OCI-LY3 (cell line): ENCODE measurements at regions not wholly inside any gene's neighbourhood (a gene's known extent, or its start where the extent isn't known, plus 50 kb on each side); places are given as distances from the start of the nearest gene placed in this dataset.

Experiments used
- H2AFZ ChIP-seq: fragments of 200-600, 300-600 bp; shearing (Covaris generic); 2 replicates; pipeline ENCODE4 v1.6.0; 2014; ENCODE audit warnings: antibody characterized with exemption, low read depth, low read length
- H3K27ac ChIP-seq: fragments of 200-600, 300-600 bp; sonication (generic); 2 replicates; pipeline ENCODE4 v1.5.1; 2014; ENCODE audit warnings: mild to moderate bottlenecking, low read length, moderate library complexity, mixed read lengths
- H3K27me3 ChIP-seq: fragments of 200-600, 300-600 bp; sonication (generic); 2 replicates; pipeline ENCODE4 v1.6.1; 2014; ENCODE audit warnings: low read depth, low read length, mixed read lengths
- H3K36me3 ChIP-seq: fragments of 200-600, 300-600 bp; sonication (generic); replicated peaks from 2 replicates; pipeline ENCODE3; 2014; ENCODE audit warnings: low read depth, low read length, mixed read lengths
- H3K4me1 ChIP-seq: fragments of 300-600, 200-600 bp; sonication (generic); 2 replicates; pipeline ENCODE4 v1.6.1; 2014; ENCODE audit warnings: low read length, mixed read lengths
- H3K4me2 ChIP-seq: fragments of 200-600, 300-600 bp; sonication (generic); 2 replicates; pipeline ENCODE4 v1.6.1; 2014; ENCODE audit warnings: low read length, mixed read lengths
- H3K4me3 ChIP-seq: fragments of 300-600, 200-600 bp; sonication (generic); 2 replicates; pipeline ENCODE4 v1.5.1; 2014; ENCODE audit warnings: antibody characterized with exemption, mild to moderate bottlenecking, low read length, moderate library complexity
- H3K79me2 ChIP-seq: fragments of 300-600, 200-600 bp; shearing (Covaris generic); 2 replicates; pipeline ENCODE4 v1.6.1; 2014; ENCODE audit warnings: mild to moderate bottlenecking, low read length, mixed read lengths
- H3K9ac ChIP-seq: fragments of 300-600, 200-600 bp; shearing (Covaris generic); 2 replicates; pipeline ENCODE4 v1.6.0; 2014; ENCODE audit warnings: mild to moderate bottlenecking, low read length, moderate library complexity
- H3K9me3 ChIP-seq: fragments of 200-600, 300-600 bp; shearing (Covaris generic); 2 replicates; pipeline ENCODE4 v1.6.1; 2014; ENCODE audit warnings: low read length, mixed read lengths; ENCODE audit not compliant: insufficient read depth
- H4K20me1 ChIP-seq: fragments of 200-600, 300-600 bp; sonication (generic); 2 replicates; pipeline ENCODE4 v1.6.1; 2016; ENCODE audit warnings: low read length, mixed read lengths; ENCODE audit not compliant: insufficient read depth
- EZH2phosphoT487 ChIP-seq: fragments of 200-600 bp; shearing (Covaris generic); IDR thresholded peaks from 2 replicates; pipeline ENCODE4 v1.6.1; 2018; ENCODE audit warnings: antibody characterized with exemption, mixed run types, low read depth
- TF ChIP-seq, protein P1 (sequence below): fragments of 200-600, 300-600 bp; sonication (generic); IDR thresholded peaks from 2 replicates; pipeline ENCODE4 v1.5.1; 2014; ENCODE audit warnings: antibody characterized with exemption, low read length, low read depth

DNA sequence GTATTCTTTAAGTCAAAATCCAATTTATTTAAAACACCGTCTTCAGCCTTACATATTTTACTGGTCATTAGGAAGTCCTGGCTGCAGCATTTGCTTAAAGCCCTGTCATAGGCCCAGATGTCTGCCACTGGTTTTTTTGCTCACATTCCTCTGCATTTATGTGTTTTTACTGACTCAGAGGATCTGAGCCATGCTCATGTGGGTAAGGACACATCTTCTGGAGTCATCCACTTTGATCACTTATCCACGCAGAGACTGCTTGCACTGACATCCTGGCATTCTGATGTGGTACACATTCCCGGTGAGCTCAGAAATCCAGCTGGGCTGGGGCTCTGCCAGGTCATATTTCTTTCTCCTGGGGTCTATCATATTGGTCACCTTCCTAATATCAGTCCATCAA lies 531.7 kb upstream of the ARGLU1 start:
- no peaks in the 10 kb centered on the region for H3K79me2 ChIP-seq
- TF ChIP-seq EZH2phosphoT487: no peak
- TF ChIP-seq, protein P1, sequence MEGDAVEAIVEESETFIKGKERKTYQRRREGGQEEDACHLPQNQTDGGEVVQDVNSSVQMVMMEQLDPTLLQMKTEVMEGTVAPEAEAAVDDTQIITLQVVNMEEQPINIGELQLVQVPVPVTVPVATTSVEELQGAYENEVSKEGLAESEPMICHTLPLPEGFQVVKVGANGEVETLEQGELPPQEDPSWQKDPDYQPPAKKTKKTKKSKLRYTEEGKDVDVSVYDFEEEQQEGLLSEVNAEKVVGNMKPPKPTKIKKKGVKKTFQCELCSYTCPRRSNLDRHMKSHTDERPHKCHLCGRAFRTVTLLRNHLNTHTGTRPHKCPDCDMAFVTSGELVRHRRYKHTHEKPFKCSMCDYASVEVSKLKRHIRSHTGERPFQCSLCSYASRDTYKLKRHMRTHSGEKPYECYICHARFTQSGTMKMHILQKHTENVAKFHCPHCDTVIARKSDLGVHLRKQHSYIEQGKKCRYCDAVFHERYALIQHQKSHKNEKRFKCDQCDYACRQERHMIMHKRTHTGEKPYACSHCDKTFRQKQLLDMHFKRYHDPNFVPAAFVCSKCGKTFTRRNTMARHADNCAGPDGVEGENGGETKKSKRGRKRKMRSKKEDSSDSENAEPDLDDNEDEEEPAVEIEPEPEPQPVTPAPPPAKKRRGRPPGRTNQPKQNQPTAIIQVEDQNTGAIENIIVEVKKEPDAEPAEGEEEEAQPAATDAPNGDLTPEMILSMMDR: no peak
- H4K20me1 ChIP-seq: no peaks in the 10 kb centered on the region
- no peak overlapping the region for H3K9ac ChIP-seq
- no peak overlapping the region for H3K4me3 ChIP-seq
- H3K4me1 ChIP-seq: no peaks in the 10 kb centered on the region
- H2AFZ ChIP-seq: no peak overlapping the region
- no peaks in the 10 kb centered on the region for H3K9me3 ChIP-seq
- no peak overlapping the region for H3K4me2 ChIP-seq
- H3K27ac ChIP-seq: no peak overlapping the region
- H3K27me3 ChIP-seq: no peaks in the 10 kb centered on the region
- no peaks in the 10 kb centered on the region for H3K36me3 ChIP-seq

DNA sequence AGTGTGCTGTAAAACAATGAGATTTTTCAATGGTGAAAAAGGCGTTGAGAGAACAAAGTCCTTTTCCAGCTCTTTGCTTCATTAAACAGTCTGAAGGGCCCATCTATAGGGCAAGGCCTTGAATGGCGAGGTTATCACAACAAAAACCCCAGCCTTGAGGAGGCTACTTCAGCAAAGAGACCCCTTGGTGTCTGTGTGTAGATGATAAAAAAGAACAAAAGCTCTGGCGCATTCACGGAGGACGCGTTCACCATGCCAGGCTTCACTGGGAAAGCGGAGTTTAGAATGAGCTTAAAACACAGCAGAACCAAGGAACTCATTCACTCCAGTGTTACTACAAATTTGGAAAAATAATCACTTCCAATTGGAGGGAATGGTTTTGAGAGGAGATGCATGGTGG lies 530.0 kb upstream of the ARGLU1 start:
- no peak overlapping the region for H2AFZ ChIP-seq
- no peaks in the 10 kb centered on the region for H3K27me3 ChIP-seq
- no peaks in the 10 kb centered on the region for H3K9me3 ChIP-seq
- H3K4me1 ChIP-seq: no peaks in the 10 kb centered on the region
- H3K36me3 ChIP-seq: no peaks in the 10 kb centered on the region
- H4K20me1 ChIP-seq: no peaks in the 10 kb centered on the region
- H3K4me2 ChIP-seq: no peak overlapping the region
- no peak overlapping the region for H3K27ac ChIP-seq
- TF ChIP-seq, protein P1: no peak
- no peak for TF ChIP-seq EZH2phosphoT487
- no peak overlapping the region for H3K9ac ChIP-seq
- H3K79me2 ChIP-seq: no peaks in the 10 kb centered on the region
- no peak overlapping the region for H3K4me3 ChIP-seq

DNA sequence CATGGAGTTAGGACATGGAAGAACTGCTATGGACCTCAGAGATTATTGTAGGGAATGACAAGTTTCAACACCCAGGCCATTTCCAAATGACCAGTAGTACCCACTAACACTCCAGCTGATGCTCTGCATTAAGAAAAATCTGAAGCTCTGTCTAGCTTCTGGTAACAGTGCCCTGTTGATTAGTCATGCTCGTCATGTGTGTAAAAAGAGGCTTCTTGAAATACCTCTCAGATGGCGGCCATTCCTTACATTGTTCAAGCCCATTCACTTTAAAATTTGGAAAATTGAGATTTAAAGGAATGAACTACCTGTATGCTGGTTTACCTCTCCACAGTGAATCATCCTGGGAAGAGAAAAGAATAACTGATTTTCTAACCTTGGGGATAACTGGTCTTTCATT lies 527.9 kb upstream of the ARGLU1 start:
- Histone ChIP-seq H3K79me2 (no peaks in the 10 kb centered on the region), H4K20me1 (no peaks in the 10 kb centered on the region), H3K27me3 (no peaks in the 10 kb centered on the region), H3K27ac (no peak overlapping the region), H3K9ac (no peak overlapping the region), H3K9me3 (no peaks in the 10 kb centered on the region), H3K4me3 (no peak overlapping the region), H2AFZ (no peak overlapping the region), H3K36me3 (no peaks in the 10 kb centered on the region), H3K4me2 (no peak overlapping the region), H3K4me1 (no peaks in the 10 kb centered on the region)
- TF ChIP-seq, protein P1: no peak
- TF ChIP-seq EZH2phosphoT487: no peak

DNA sequence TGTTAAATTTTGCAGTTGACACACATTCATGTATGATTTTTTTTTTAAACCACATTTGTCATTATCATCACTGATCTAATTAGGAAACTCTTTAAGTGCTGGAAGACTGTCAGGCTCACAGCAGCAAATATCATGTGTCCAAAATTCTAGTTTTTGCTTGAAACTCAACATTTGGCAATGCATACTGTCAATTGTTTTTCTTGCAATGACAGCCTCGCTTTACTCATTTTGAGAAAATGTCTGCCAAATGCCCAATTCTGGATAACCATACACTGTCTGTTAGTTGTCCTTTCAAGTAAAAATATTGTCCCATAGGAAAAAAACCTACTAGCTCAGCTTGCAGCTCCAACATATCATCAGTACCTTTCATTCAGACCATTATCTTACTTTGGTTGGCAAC lies 523.9 kb upstream of the ARGLU1 start:
- TF ChIP-seq, protein P1: no peak
- TF ChIP-seq EZH2phosphoT487: no peak
- Histone ChIP-seq H4K20me1 (no peaks in the 10 kb centered on the region), H3K36me3 (no peaks in the 10 kb centered on the region), H3K27ac (no peak overlapping the region), H2AFZ (no peak overlapping the region), H3K4me1 (no peaks in the 10 kb centered on the region), H3K9ac (no peak overlapping the region), H3K27me3 (no peaks in the 10 kb centered on the region), H3K9me3 (no peaks in the 10 kb centered on the region), H3K4me3 (no peak overlapping the region), H3K4me2 (no peak overlapping the region), H3K79me2 (no peaks in the 10 kb centered on the region)
